GM12878 (cell line): ENCODE measurements at regions not wholly inside any gene's neighbourhood (a gene's known extent, or its start where the extent isn't known, plus 50 kb on each side); places are given as distances from the start of the nearest gene placed in this dataset.

Experiments
- ATAC-seq: fragments of 200-7000 bp; cut with Tn5 transposase; 3 replicates; pipeline ENCODE4 v1.9.1; 2020; ENCODE audit warnings: mild to moderate bottlenecking, moderate library complexity
- BruUV-seq: library from RNA; stranded (reverse); fragments of 400-500 nt; replicated peaks from 2 replicates; lab custom pipeline; 2021; lab: Mats Ljungman, UMichigan
- CTCF ChIA-PET: fragments of 300-600 bp; sonication (Branson Sonifier 250); formaldehyde crosslinking; extraction: SDS; loops from one replicate; lab custom pipeline; 2021; ENCODE audit warnings: inconsistent platforms; lab: Yijun Ruan, JAX
- POLR2A ChIA-PET: fragments of 350-600 bp; formaldehyde crosslinking; extraction: SDS; loops from one replicate; lab custom pipeline; 2021; ENCODE audit warnings: inconsistent platforms; lab: Charles Lee
- RAD21 ChIA-PET: fragments of 300-600 bp; sonication (Branson Sonifier 250); formaldehyde crosslinking; loops from one replicate; lab custom pipeline; 2023; ENCODE audit warnings: antibody characterized with exemption; ENCODE audit not compliant: unreplicated experiment; lab: Charles Lee
- SMC1A ChIA-PET: fragments of 300-600 bp; sonication (Branson Sonifier 250); formaldehyde crosslinking; loops from one replicate; lab custom pipeline; 2023; ENCODE audit not compliant: unreplicated experiment, uncharacterized antibody; lab: Charles Lee
- DNase-seq: peaks from one replicate; pipeline ENCODE4 v3.0.0-alpha.2; 2011; ENCODE audit warnings: low read depth, low spot score
- FAIRE-seq: peaks from 3 replicates; lab custom pipeline; 2011; peaks lifted over from hg19 to GRCh38; lab: Jason Lieb, UNC
- H2AFZ ChIP-seq: 2 replicates; pipeline ENCODE4 v1.6.0; 2011; ENCODE audit warnings: low read depth, low read length, control low read depth; ENCODE audit not compliant: control insufficient read depth
- H3K27ac ChIP-seq: 2 replicates; pipeline ENCODE4 v1.5.1; 2011; ENCODE audit warnings: control low read depth; ENCODE audit not compliant: control insufficient read depth, insufficient read depth
- H3K27me3 ChIP-seq, 2 experiments: replicated peaks in 1 of 2; 2 replicates each; pipeline versions ENCODE4 v1.6.0 to v1.6.1; 2011; ENCODE audit warnings: low read length in 1 of 2; ENCODE audit not compliant: control insufficient read depth in 2 of 2, insufficient read depth in 2 of 2
- H3K36me3 ChIP-seq, 2 experiments: 2 replicates each; pipeline ENCODE4 v1.5.1; 2011; ENCODE audit warnings: low read length in 1 of 2; ENCODE audit not compliant: control insufficient read depth in 2 of 2, insufficient read depth in 2 of 2
- H3K4me1 ChIP-seq: 2 replicates; pipeline ENCODE4 v1.6.1; 2011; ENCODE audit warnings: mild to moderate bottlenecking, low read length, moderate library complexity, mixed read lengths; ENCODE audit not compliant: control insufficient read depth, insufficient read depth
- H3K4me2 ChIP-seq: 2 replicates; pipeline ENCODE4 v1.6.0; 2011; ENCODE audit warnings: control low read depth; ENCODE audit not compliant: control insufficient read depth, insufficient read depth
- H3K4me3 ChIP-seq: fragments of 200-600 bp; sonication (generic); 2 replicates; pipeline ENCODE4 v1.5.1; 2016
- H3K79me2 ChIP-seq: 2 replicates; pipeline ENCODE4 v1.6.0; 2011; ENCODE audit warnings: low read length; ENCODE audit not compliant: control insufficient read depth, insufficient read depth
- H3K9ac ChIP-seq: 2 replicates; pipeline ENCODE4 v1.8.0; 2011; ENCODE audit warnings: low read length, control low read depth, mixed read lengths; ENCODE audit not compliant: control insufficient read depth, insufficient read depth
- H3K9me3 ChIP-seq: replicated peaks from 3 replicates; pipeline ENCODE4 v1.5.1; 2011; ENCODE audit warnings: mild to moderate bottlenecking, low read length; ENCODE audit not compliant: control insufficient read depth, insufficient read depth
- H4K20me1 ChIP-seq: 2 replicates; pipeline ENCODE4 v1.6.0; 2011; ENCODE audit not compliant: control insufficient read depth, insufficient read depth
- BHLHE40 ChIP-seq, 2 experiments: fragments of 450-650 bp in 1 of 2; IDR thresholded peaks; 2 replicates each; pipeline ENCODE4 v1.6.1; 2011 to 2017; ENCODE audit warnings: low read depth in 2 of 2, borderline replicate concordance in 1 of 2, improper control_type of control experiment in 1 of 2, low read length in 1 of 2, mild to moderate bottlenecking in 1 of 2
- CEBPZ ChIP-seq: fragments of 150-350 bp; IDR thresholded peaks from 2 replicates; pipeline ENCODE4 v1.6.1; 2016; ENCODE audit warnings: low read depth, low read length
- ESRRA ChIP-seq: IDR thresholded peaks from 2 replicates; pipeline ENCODE4 v1.6.1; 2012; ENCODE audit warnings: mild to moderate bottlenecking, low read length, improper control_type of control experiment
- HDAC6 ChIP-seq: fragments of 200-600 bp; sonication (generic); IDR thresholded peaks from one replicate; pipeline ENCODE4 v1.8.0; 2017; ENCODE audit warnings: antibody characterized with exemption; ENCODE audit not compliant: unreplicated experiment
- IKZF2 ChIP-seq, 2 experiments: fragments of 450-650 bp; IDR thresholded peaks; 2 replicates each; pipeline ENCODE4 v1.6.1; 2017; ENCODE audit warnings: mild to moderate bottlenecking in 2 of 2, moderate library complexity in 2 of 2
- IRF4 ChIP-seq: IDR thresholded peaks from 2 replicates; pipeline ENCODE4 v1.6.1; 2011; ENCODE audit warnings: low read depth, low read length
- MYC ChIP-seq: IDR thresholded peaks from 2 replicates; pipeline ENCODE4 v1.6.1; 2011; ENCODE audit warnings: mild to moderate bottlenecking, low read length, moderate library complexity, inconsistent platforms; ENCODE audit not compliant: insufficient read depth, insufficient replicate concordance, insufficient read length, severe bottlenecking
- RAD51 ChIP-seq: fragments of 450-650 bp; IDR thresholded peaks from 2 replicates; pipeline ENCODE4 v1.6.1; 2016; ENCODE audit warnings: moderate library complexity, mild to moderate bottlenecking, inconsistent platforms
- SMAD1 ChIP-seq: fragments of 450-650 bp; IDR thresholded peaks from 2 replicates; pipeline ENCODE4 v1.6.1; 2018; ENCODE audit warnings: mild to moderate bottlenecking, low read depth; ENCODE audit not compliant: partially characterized antibody
- TCF3 ChIP-seq: IDR thresholded peaks from 2 replicates; pipeline ENCODE4 v1.6.1; 2012; ENCODE audit warnings: low read depth, mild to moderate bottlenecking, low read length, borderline replicate concordance; ENCODE audit not compliant: insufficient read depth
- ZNF384 ChIP-seq: IDR thresholded peaks from 2 replicates; pipeline ENCODE4 v1.6.1; 2012; ENCODE audit warnings: low read depth, mild to moderate bottlenecking, low read length, improper control_type of control experiment, borderline replicate concordance
- WGBS: methylation state at CpG from one replicate; pipeline ENCODE4 v1.1.6; 2016; ENCODE audit warnings: low lambda C conversion rate; ENCODE audit not compliant: insufficient replicate concordance, insufficient coverage; ENCODE audit errors: missing lambda C conversion rate; 5-methylcytosine and 5-hydroxymethylcytosine counted together
- in situ Hi-C: fragments of 300-500 bp; cut with MboI; formaldehyde crosslinking; loops from 9 replicates; pipeline ENCODE4 v1.14.3; 2018; ENCODE audit warnings: mixed read lengths
- intact Hi-C: fragments of 100-400 bp; cut with micrococcal nuclease; formaldehyde crosslinking; loops from one replicate; pipeline ENCODE4 v1.14.2; 2022; ENCODE audit not compliant: unreplicated experiment

- no peak for TF ChIP-seq IRF4
- TF ChIP-seq MYC, result no peak
- TF ChIP-seq TCF3, result no peak
- TF ChIP-seq SMAD1, result no peak
- TF ChIP-seq, all 136 proteins: peak for 0
- H3K9me3 ChIP-seq, result no peaks in the 10 kb centered on the region; the same call in 2 of the 3 replicates
- no peak for DNase-seq
- 36% methylated on average over 6 of the region's 6 CpGs for whole genome bisulfite sequencing
- no peak overlapping the region for H3K4me3 ChIP-seq
- no peak overlapping the region for H2AFZ ChIP-seq
- H3K9ac ChIP-seq, result no peak overlapping the region
- no peaks in the 10 kb centered on the region for H3K79me2 ChIP-seq
- no peak for FAIRE-seq
- ChIA-PET SMC1A (no interaction called here), POLR2A (no interaction called here), CTCF (no interaction called here), RAD21 (no interaction called here)
- ATAC-seq, result no peak
- in situ Hi-C loops (no loop called here), intact Hi-C loops (no loop called here)
- H3K4me1 ChIP-seq, result no peaks in the 10 kb centered on the region
- no peak overlapping the region for H3K4me2 ChIP-seq
- no peaks in the 10 kb centered on the region for H3K27me3 ChIP-seq
- no peak overlapping the region for H3K27ac ChIP-seq
- no peaks in the 10 kb centered on the region for H3K36me3 ChIP-seq
- no TSS peak for BruUV-seq
- H4K20me1 ChIP-seq, result no peaks in the 10 kb centered on the region
Observed at GRCh38 chr3:6518709-6519345, 342.1 kb upstream of the GRM7 start.

- no peak for TF ChIP-seq HDAC6
- TF ChIP-seq BHLHE40 (IDR thresholded peaks at IDR 0.05; ENCODE audit: borderline replicate concordance in 1 of 2, low read depth in 2 of 2, low read length in 1 of 2), result no peak
- no peak for TF ChIP-seq IKZF2 (IDR thresholded peaks at IDR 0.05)
- TF ChIP-seq ZNF384, result no peak
- no peak for TF ChIP-seq ESRRA
- no peak for TF ChIP-seq CEBPZ
- TF ChIP-seq RAD51, result no peak
Observed at GRCh38 chr3:6521369-6522113, 339.4 kb upstream of the GRM7 start.

More at GRCh38 chr3:6521369-6522113, 339.4 kb upstream of the GRM7 start:
- Histone ChIP-seq H2AFZ (no peak overlapping the region), H3K27ac (no peak overlapping the region), H3K4me3 (no peak overlapping the region), H3K9ac (no peak overlapping the region), H3K36me3 (no peaks in the 10 kb centered on the region), H4K20me1 (no peaks in the 10 kb centered on the region), H3K79me2 (no peaks in the 10 kb centered on the region), H3K27me3 (no peaks in the 10 kb centered on the region), H3K9me3 (no peaks in the 10 kb centered on the region; the same call in 2 of the 3 replicates), H3K4me2 (no peak overlapping the region), H3K4me1 (no peaks in the 10 kb centered on the region)
- ChIA-PET CTCF (no interaction called here), POLR2A (interaction anchor here (0.7 kb wide), 1 partner anchor 240 kb away, joined by 4 read pairs; no protein-coding TSS in a partner anchor), SMC1A (no interaction called here), RAD21 (interaction anchor here (0.5 kb wide), 1 partner anchor 256 kb away, joined by 3 read pairs; no protein-coding TSS in a partner anchor)
- no peak for ATAC-seq
- in situ Hi-C loops, result no loop called here
- DNase-seq, result no peak
- intact Hi-C loops, result no loop called here
- no TSS peak for BruUV-seq
- no peak for FAIRE-seq
- WGBS, result 8% methylated on average over 2 of the region's 2 CpGs
